OCI-LY3 (cell line): ENCODE measurements at regions not wholly inside any gene's neighbourhood (a gene's known extent, or its start where the extent isn't known, plus 50 kb on each side); places are given as distances from the start of the nearest gene placed in this dataset.
"Not testable (repeated sequence)": the region's sequence is repeated elsewhere in the genome, so short reads cannot be mapped to it uniquely, and the experiment has no call there.

ENCODE experiments used
- H2AFZ ChIP-seq: fragments of 200-600, 300-600 bp; shearing (Covaris generic); 2 replicates; pipeline ENCODE4 v1.6.0; 2014; ENCODE audit warnings: antibody characterized with exemption, low read depth, low read length
- H3K27ac ChIP-seq: fragments of 200-600, 300-600 bp; sonication (generic); 2 replicates; pipeline ENCODE4 v1.5.1; 2014; ENCODE audit warnings: mild to moderate bottlenecking, low read length, moderate library complexity, mixed read lengths
- H3K27me3 ChIP-seq: fragments of 200-600, 300-600 bp; sonication (generic); 2 replicates; pipeline ENCODE4 v1.6.1; 2014; ENCODE audit warnings: low read depth, low read length, mixed read lengths
- H3K36me3 ChIP-seq: fragments of 200-600, 300-600 bp; sonication (generic); replicated peaks from 2 replicates; pipeline ENCODE3; 2014; ENCODE audit warnings: low read depth, low read length, mixed read lengths
- H3K4me1 ChIP-seq: fragments of 300-600, 200-600 bp; sonication (generic); 2 replicates; pipeline ENCODE4 v1.6.1; 2014; ENCODE audit warnings: low read length, mixed read lengths
- H3K4me2 ChIP-seq: fragments of 200-600, 300-600 bp; sonication (generic); 2 replicates; pipeline ENCODE4 v1.6.1; 2014; ENCODE audit warnings: low read length, mixed read lengths
- H3K4me3 ChIP-seq: fragments of 300-600, 200-600 bp; sonication (generic); 2 replicates; pipeline ENCODE4 v1.5.1; 2014; ENCODE audit warnings: antibody characterized with exemption, mild to moderate bottlenecking, low read length, moderate library complexity
- H3K79me2 ChIP-seq: fragments of 300-600, 200-600 bp; shearing (Covaris generic); 2 replicates; pipeline ENCODE4 v1.6.1; 2014; ENCODE audit warnings: mild to moderate bottlenecking, low read length, mixed read lengths
- H3K9ac ChIP-seq: fragments of 300-600, 200-600 bp; shearing (Covaris generic); 2 replicates; pipeline ENCODE4 v1.6.0; 2014; ENCODE audit warnings: mild to moderate bottlenecking, low read length, moderate library complexity
- H3K9me3 ChIP-seq: fragments of 200-600, 300-600 bp; shearing (Covaris generic); 2 replicates; pipeline ENCODE4 v1.6.1; 2014; ENCODE audit warnings: low read length, mixed read lengths; ENCODE audit not compliant: insufficient read depth
- H4K20me1 ChIP-seq: fragments of 200-600, 300-600 bp; sonication (generic); 2 replicates; pipeline ENCODE4 v1.6.1; 2016; ENCODE audit warnings: low read length, mixed read lengths; ENCODE audit not compliant: insufficient read depth
- EZH2phosphoT487 ChIP-seq: fragments of 200-600 bp; shearing (Covaris generic); IDR thresholded peaks from 2 replicates; pipeline ENCODE4 v1.6.1; 2018; ENCODE audit warnings: antibody characterized with exemption, mixed run types, low read depth
- TF ChIP-seq, protein P1 (sequence below): fragments of 200-600, 300-600 bp; sonication (generic); IDR thresholded peaks from 2 replicates; pipeline ENCODE4 v1.5.1; 2014; ENCODE audit warnings: antibody characterized with exemption, low read length, low read depth

GRCh38 chr3:81871358-81872155, 110.1 kb upstream of the GBE1 start:
- Histone ChIP-seq H3K9me3 (no peaks in the 10 kb centered on the region), H4K20me1 (no peaks in the 10 kb centered on the region), H3K4me3 (no peak overlapping the region), H3K4me2 (no peak overlapping the region), H3K9ac (no peak overlapping the region), H3K27ac (no peak overlapping the region), H3K36me3 (no peaks in the 10 kb centered on the region), H3K4me1 (no peaks in the 10 kb centered on the region), H3K79me2 (no peaks in the 10 kb centered on the region), H2AFZ (no peak overlapping the region), H3K27me3 (no peaks in the 10 kb centered on the region)
- TF ChIP-seq, protein P1, sequence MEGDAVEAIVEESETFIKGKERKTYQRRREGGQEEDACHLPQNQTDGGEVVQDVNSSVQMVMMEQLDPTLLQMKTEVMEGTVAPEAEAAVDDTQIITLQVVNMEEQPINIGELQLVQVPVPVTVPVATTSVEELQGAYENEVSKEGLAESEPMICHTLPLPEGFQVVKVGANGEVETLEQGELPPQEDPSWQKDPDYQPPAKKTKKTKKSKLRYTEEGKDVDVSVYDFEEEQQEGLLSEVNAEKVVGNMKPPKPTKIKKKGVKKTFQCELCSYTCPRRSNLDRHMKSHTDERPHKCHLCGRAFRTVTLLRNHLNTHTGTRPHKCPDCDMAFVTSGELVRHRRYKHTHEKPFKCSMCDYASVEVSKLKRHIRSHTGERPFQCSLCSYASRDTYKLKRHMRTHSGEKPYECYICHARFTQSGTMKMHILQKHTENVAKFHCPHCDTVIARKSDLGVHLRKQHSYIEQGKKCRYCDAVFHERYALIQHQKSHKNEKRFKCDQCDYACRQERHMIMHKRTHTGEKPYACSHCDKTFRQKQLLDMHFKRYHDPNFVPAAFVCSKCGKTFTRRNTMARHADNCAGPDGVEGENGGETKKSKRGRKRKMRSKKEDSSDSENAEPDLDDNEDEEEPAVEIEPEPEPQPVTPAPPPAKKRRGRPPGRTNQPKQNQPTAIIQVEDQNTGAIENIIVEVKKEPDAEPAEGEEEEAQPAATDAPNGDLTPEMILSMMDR, result peak; percentile 47
- TF ChIP-seq EZH2phosphoT487, result no peak

DNA sequence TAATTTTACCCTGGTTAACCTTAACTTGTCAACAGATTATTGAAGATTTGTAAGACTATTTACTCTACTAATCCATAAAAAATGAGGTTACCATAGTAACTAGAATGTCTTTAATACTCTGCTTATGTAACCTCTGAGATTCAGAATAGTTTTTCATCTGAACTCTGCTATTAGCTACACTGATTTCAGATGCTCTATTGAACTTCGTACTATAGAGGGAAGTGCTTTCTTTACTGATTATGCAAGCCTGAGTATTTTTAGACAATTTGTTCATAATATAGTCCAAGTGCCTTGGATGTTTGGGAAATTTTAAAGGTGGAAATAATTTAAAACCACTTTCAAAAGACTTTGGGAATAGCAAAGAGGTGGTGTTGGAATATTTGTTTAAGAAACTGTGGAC, 107.9 kb upstream of the GBE1 start:
- no peak overlapping the region for H3K4me3 ChIP-seq
- no peak overlapping the region for H3K4me2 ChIP-seq
- no peak overlapping the region for H3K27ac ChIP-seq
- no peaks in the 10 kb centered on the region for H3K27me3 ChIP-seq
- no peaks in the 10 kb centered on the region for H4K20me1 ChIP-seq
- no peaks in the 10 kb centered on the region for H3K36me3 ChIP-seq
- no peaks in the 10 kb centered on the region for H3K4me1 ChIP-seq
- H3K79me2 ChIP-seq, result no peaks in the 10 kb centered on the region
- H2AFZ ChIP-seq, result no peak overlapping the region
- TF ChIP-seq, protein P1, result no peak
- no peak for TF ChIP-seq EZH2phosphoT487
- H3K9ac ChIP-seq, result no peak overlapping the region
- no peaks in the 10 kb centered on the region for H3K9me3 ChIP-seq

GRCh38 chr3:81868597-81868996, 107.2 kb upstream of the GBE1 start:
- Histone ChIP-seq H3K9me3 (no peaks in the 10 kb centered on the region), H3K27me3 (no peaks in the 10 kb centered on the region), H3K9ac (no peak overlapping the region), H3K27ac (no peak overlapping the region), H3K4me3 (no peak overlapping the region), H2AFZ (no peak overlapping the region), H3K79me2 (no peaks in the 10 kb centered on the region), H3K4me2 (no peak overlapping the region), H3K36me3 (no peaks in the 10 kb centered on the region), H4K20me1 (no peaks in the 10 kb centered on the region), H3K4me1 (no peaks in the 10 kb centered on the region)
- TF ChIP-seq, protein P1, result no peak
- TF ChIP-seq EZH2phosphoT487, result no peak

- H3K79me2 ChIP-seq, result no peaks in the 10 kb centered on the region
- H3K4me2 ChIP-seq, result no peak overlapping the region
- H3K27me3 ChIP-seq, result no peaks in the 10 kb centered on the region
- no peaks in the 10 kb centered on the region for H4K20me1 ChIP-seq
- no peaks in the 10 kb centered on the region for H3K4me1 ChIP-seq
- H3K27ac ChIP-seq, result no peak overlapping the region
- TF ChIP-seq EZH2phosphoT487, result no peak
- TF ChIP-seq, protein P1, result no peak
- no peaks in the 10 kb centered on the region for H3K36me3 ChIP-seq
- H3K9me3 ChIP-seq, result no peaks in the 10 kb centered on the region
- H3K4me3 ChIP-seq, result no peak overlapping the region
- H3K9ac ChIP-seq, result no peak overlapping the region
- H2AFZ ChIP-seq, result no peak overlapping the region
Observed at GRCh38 chr3:81867875-81868274, 106.4 kb upstream of the GBE1 start.

GRCh38 chr3:81865164-81865563, 103.7 kb upstream of the GBE1 start:
- H3K9me3 ChIP-seq, H3K9ac ChIP-seq, H3K36me3 ChIP-seq, H4K20me1 ChIP-seq, H3K79me2 ChIP-seq, H3K4me2 ChIP-seq, H3K4me1 ChIP-seq, H3K27me3 ChIP-seq, H3K4me3 ChIP-seq, H2AFZ ChIP-seq, H3K27ac ChIP-seq: not testable (repeated sequence)
